IPS-18c (cell line): ENCODE measurements at regions not wholly inside any gene's neighbourhood (a gene's known extent, or its start where the extent isn't known, plus 50 kb on each side); places are given as distances from the start of the nearest gene placed in this dataset.

Source experiments
- H3K4me3 ChIP-seq: 2 replicates; pipeline ENCODE4 v1.7.0; 2013; ENCODE audit warnings: low read depth, mild to moderate bottlenecking, low read length, moderate library complexity; ENCODE audit not compliant: insufficient read depth
- H3K9me3 ChIP-seq: one replicate; pipeline ENCODE4 v1.6.1; 2013; ENCODE audit warnings: mild to moderate bottlenecking, low read length, moderate library complexity; ENCODE audit not compliant: control insufficient read depth, insufficient read depth

GRCh38 chr4:34629451-34629850 is 1614.9 kb downstream of the ARAP2 start:
- H3K4me3 ChIP-seq, result no peak overlapping the region
- H3K9me3 ChIP-seq, result no peaks in the 10 kb centered on the region

- no peak overlapping the region for H3K4me3 ChIP-seq
- H3K9me3 ChIP-seq, result no peaks in the 10 kb centered on the region
Measured at GRCh38 chr4:34633241-34633640, 1611.1 kb downstream of the ARAP2 start.

- Histone ChIP-seq H3K9me3 (no peaks in the 10 kb centered on the region), H3K4me3 (no peak overlapping the region)
Measured at GRCh38 chr4:34636623-34637022, 1607.7 kb downstream of the ARAP2 start.

GRCh38 chr4:34643476-34643875 is 1600.8 kb downstream of the ARAP2 start:
- no peak overlapping the region for H3K4me3 ChIP-seq
- H3K9me3 ChIP-seq, result no peaks in the 10 kb centered on the region

GRCh38 chr4:34644579-34645115 is 1599.7 kb downstream of the ARAP2 start:
- H3K4me3 ChIP-seq, result no peak overlapping the region
- no peaks in the 10 kb centered on the region for H3K9me3 ChIP-seq

- H3K9me3 ChIP-seq, result no peaks in the 10 kb centered on the region
- no peak overlapping the region for H3K4me3 ChIP-seq
Measured at GRCh38 chr4:34649716-34650115, 1594.6 kb downstream of the ARAP2 start.

- Histone ChIP-seq H3K9me3 (no peaks in the 10 kb centered on the region), H3K4me3 (no peak overlapping the region)
Measured at GRCh38 chr4:34664051-34664450, 1580.3 kb downstream of the ARAP2 start.

GRCh38 chr4:34676400-34676799 is 1567.9 kb downstream of the ARAP2 start:
- Histone ChIP-seq H3K4me3 (no peak overlapping the region), H3K9me3 (no peaks in the 10 kb centered on the region)

GRCh38 chr4:34678431-34678830 is 1565.9 kb downstream of the ARAP2 start:
- Histone ChIP-seq H3K9me3 (no peaks in the 10 kb centered on the region), H3K4me3 (no peak overlapping the region)

GRCh38 chr4:34679228-34679627 is 1565.1 kb downstream of the ARAP2 start:
- Histone ChIP-seq H3K4me3 (no peak overlapping the region), H3K9me3 (no peaks in the 10 kb centered on the region)

- Histone ChIP-seq H3K9me3 (peaks cover 2% of the 10 kb centered on the region), H3K4me3 (no peak overlapping the region)
Measured at GRCh38 chr4:34709564-34709963, 1534.8 kb downstream of the ARAP2 start.

GRCh38 chr4:34718576-34719245 is 1525.6 kb downstream of the ARAP2 start:
- no peak overlapping the region for H3K4me3 ChIP-seq

GRCh38 chr4:34720571-34720970 is 1523.7 kb downstream of the ARAP2 start:
- no peak overlapping the region for H3K4me3 ChIP-seq
- no peaks in the 10 kb centered on the region for H3K9me3 ChIP-seq

More at GRCh38 chr4:34718576-34719245, 1525.6 kb downstream of the ARAP2 start:
- no peaks in the 10 kb centered on the region for H3K9me3 ChIP-seq

- Histone ChIP-seq H3K9me3 (no peaks in the 10 kb centered on the region), H3K4me3 (no peak overlapping the region)
Measured at GRCh38 chr4:34721835-34722234, 1522.5 kb downstream of the ARAP2 start.

GRCh38 chr4:34723605-34724004 is 1520.7 kb downstream of the ARAP2 start:
- Histone ChIP-seq H3K4me3 (no peak overlapping the region), H3K9me3 (no peaks in the 10 kb centered on the region)

GRCh38 chr4:34724491-34724890 is 1519.8 kb downstream of the ARAP2 start:
- H3K9me3 ChIP-seq, result peaks cover 2% of the 10 kb centered on the region
- H3K4me3 ChIP-seq, result no peak overlapping the region

- Histone ChIP-seq H3K4me3 (no peak overlapping the region), H3K9me3 (peaks cover 2% of the 10 kb centered on the region)
Measured at GRCh38 chr4:34731070-34731469, 1513.2 kb downstream of the ARAP2 start.

GRCh38 chr4:34732176-34732950 is 1512.0 kb downstream of the ARAP2 start:
- H3K4me3 ChIP-seq, result no peak overlapping the region
- peaks cover 2% of the 10 kb centered on the region for H3K9me3 ChIP-seq
